ENCODE measurements at regions not wholly inside any gene's neighbourhood (a gene's known extent, or its start where the extent isn't known, plus 50 kb on each side); places are given as distances from the start of the nearest gene placed in this dataset.

GRCh38 chr2:3125761-3126130 is 251.9 kb downstream of the EIPR1 start:
- TF ChIP-seq CTCF (IDR thresholded peaks at IDR 0.05) = no peak
- no peak for TF ChIP-seq EP300 (IDR thresholded peaks at IDR 0.05)
- no peak for TF ChIP-seq POLR2AphosphoS5 (IDR thresholded peaks at IDR 0.05)
- TF ChIP-seq POLR2A (IDR thresholded peaks at IDR 0.05) = no peak

Data from suprapubic skin (tissue), 4 donors.